ENCODE measurements at regions not wholly inside any gene's neighbourhood (a gene's known extent, or its start where the extent isn't known, plus 50 kb on each side); places are given as distances from the start of the nearest gene placed in this dataset.
A peak's percentile ranks its signal among the peaks of the same experiment; 100 is the strongest.

DNA sequence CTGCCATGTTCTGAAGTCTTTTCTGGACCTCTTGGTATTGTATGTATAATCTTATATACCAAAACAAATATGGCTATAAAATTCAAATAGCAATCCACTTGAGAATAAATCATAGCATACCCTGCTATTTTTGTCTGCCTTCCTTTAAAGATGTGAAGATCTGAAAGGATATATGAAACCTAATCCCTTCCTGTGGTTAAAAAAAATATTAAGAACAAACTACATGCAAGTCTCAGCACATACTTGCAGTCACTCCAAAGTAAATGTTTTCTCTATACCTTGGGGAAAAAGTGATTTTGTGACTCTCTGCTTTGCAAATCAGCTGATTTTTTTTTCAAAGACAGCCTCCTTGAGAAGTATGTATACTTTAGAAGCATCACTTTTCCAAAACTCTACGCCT lies 322.9 kb downstream of the ANKRD50 start:
- DNase-seq (ENCODE audit: low read depth in 2 of 2): no peak

DNA sequence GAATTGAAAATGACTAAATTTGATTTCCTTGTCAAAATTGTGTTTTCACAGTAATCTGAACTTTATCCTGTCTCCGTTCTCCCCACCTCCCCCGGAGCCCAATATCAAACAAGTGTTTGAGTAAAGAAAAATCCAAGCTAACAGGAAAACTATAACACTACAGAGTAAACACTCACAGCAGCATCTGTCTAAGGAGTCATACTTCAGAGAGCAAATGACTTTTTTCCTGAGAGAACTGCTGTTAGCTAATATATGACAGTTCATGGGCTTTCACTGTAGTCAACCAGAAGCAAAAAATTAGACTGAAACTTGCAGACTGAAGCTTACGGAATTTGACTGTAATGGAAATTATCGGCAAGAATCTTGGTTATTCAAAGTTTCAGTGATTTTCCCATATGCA lies 321.7 kb downstream of the ANKRD50 start:
- DNase-seq (ENCODE audit: low read depth in 2 of 2): no peak

DNA sequence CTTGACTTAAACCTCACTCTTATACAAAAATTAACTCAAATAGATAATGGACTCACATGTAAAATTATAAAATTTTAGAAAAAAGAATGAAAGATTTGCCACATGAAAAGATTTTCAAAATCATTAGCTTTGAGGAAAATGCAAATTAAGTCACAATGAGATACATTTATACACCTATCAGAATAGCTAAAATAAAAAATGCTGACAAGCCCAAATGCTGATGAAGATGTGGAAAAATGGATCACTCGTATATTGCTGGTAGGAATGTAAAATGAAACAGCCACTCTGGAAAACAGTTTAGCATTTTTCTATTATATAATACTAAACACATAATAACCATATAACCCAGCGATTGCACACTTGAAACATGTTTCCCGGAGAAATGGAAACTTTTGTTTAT lies 316.2 kb downstream of the ANKRD50 start:
- DNase-seq (ENCODE audit: low read depth in 2 of 2): no peak

DNA sequence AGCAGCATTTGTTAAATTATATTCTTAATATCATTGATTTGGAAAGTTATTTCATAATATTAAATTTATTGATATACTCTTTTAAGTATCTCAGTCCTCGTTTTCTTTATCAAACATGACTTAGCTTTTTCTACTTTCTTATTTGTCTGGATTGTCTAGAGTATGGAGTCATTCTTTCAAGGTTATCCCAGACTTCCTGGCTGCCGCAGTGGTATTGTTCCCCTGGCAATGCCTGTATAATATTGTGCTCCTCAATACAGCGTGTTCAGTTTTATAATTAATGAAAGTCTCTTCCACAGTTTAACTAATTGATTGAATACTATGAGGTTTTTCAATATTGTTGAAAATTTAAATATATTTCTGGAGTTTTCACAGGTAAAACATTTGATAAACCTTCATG lies 310.9 kb downstream of the ANKRD50 start:
- DNase-seq (ENCODE audit: low read depth in 2 of 2): peak in 1 of 2 donors; percentile 84

DNA sequence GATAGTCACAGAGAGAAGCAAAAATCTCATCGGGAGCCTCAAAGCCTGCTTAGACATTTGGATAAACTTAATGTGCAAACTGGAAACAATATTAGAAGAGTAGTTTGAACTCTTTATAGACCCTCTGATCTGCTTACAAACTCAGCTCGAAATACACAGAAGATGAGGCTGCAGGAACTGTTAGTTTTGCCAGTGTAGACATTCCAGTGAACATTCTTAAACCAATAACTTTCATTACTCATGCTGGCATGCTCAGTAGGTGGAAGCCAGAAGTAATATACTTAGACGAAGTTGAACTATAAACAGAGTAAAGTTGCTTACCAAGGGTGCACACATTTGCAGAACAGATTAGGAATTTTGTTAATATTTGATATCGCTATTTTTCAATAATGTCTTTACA lies 303.5 kb downstream of the ANKRD50 start:
- DNase-seq (ENCODE audit: low read depth in 2 of 2): no peak

DNA sequence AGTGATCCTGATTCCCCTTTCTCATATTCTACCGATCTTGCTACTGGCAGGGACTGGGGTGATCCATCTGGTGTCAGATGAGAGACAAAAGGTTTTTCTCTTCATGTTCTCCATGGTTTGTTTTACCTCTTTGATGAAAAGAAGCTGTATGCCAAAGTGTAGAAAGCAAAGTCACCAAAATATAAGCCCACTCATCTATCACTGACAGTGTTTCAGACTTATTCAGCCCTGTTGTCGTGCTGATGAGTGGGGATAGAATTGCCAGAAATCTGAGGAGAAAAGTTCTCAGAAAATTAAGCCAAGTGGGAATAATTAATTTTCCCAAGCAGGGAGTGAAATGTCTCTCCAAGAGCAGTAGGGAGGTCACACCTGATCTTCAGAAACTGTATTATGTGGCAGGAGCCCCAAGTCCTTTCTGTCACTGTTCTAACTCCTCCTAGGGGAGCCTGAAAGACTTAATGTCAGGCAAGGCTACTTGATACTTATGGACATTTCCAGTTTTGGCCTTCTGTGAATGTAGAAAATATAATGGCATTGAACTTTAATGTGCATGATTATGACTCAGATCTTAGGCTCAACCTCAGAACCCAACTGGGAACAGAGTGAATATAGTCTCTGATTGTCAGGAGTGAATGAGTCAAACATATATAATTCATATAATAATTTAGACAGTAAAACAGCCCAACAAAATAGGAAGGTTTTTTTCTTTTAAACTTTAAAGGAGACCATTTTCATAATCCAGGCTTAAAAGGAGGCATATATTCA lies 298.1 kb downstream of the ANKRD50 start:
- DNase-seq (ENCODE audit: low read depth in 2 of 2): no peak

DNA sequence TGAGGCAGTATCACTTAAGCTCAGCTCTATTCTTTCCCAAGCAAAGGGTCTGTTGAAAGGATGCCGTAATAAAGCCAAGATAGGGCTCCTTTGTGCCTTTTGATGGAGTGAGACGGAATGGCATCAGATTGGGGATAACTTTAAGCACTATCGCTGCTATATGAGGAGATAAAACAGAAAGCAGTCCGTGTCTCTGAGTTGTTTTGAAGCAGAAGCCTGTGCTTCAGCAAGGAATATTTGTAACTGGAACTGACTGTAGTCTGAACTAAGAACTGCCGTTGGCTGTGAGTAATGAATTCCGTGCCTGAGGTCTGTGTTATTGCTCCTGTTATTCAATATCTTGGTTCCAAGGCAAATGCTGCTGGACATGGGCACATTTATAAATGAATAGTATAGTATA lies 297.4 kb downstream of the ANKRD50 start:
- no peak for DNase-seq (ENCODE audit: low read depth in 2 of 2)

DNA sequence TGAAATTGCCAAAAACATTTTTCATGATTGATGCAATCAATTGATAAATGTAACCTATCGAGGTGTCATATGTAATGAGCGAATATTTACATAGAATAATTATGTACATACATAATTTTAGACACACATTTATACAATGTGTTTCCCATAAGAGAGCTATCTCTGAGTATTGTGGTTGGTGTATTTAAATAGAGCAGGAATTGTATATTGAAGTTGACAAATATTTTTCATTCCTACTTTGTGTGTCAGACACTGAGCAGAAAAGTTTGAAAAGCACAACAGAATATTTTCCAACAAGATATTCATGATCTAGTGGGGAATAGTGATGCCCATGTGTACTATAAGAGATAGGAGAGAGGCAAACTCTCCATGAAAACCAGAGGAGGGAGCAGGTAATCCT lies 295.2 kb downstream of the ANKRD50 start:
- no peak for DNase-seq (ENCODE audit: low read depth in 2 of 2)

DNA sequence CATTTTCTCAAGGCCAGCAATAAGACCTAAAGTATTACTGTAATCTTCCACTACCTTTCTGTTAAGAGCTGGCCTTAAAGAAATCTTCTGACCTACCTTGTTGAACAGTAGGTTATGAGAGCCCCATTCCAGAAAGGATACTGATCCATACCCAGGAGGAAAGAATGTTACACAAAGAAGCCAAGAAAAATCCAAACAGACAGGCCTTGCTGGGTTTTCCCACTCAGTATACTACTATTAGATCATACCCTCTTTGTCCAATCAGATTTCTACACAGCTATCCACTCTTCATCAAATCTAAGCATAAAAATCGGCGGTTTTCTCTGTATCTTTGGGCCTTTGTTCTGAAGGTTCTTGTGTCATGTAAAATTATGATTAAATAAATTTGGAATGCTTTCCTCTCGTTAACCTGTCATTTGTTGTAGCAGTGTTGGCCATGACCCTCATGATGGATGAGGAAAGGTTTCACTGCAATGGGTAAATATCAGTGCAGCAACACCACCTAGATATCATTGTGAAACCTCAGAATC lies 292.3 kb downstream of the ANKRD50 start:
- DNase-seq (ENCODE audit: low read depth in 2 of 2): no peak

DNA sequence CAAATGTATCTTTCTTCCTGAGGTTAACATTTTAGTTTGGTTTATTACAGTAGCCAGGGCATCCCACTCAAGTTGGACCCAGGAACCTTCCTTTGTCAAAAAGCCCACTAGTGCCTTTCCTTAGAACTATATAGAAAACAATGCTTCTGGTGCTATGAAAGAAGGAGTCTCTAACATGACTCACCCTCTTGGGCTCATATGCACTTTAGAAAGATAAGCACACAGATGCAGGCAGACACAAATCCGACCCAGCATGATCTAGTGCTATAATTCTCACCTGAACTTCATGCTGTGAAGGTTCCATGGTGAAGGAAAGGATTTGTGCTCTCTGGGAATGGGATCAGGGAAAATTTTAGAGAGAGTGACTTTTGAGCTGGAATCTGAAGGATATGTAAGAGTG lies 289.4 kb downstream of the ANKRD50 start:
- peak in 1 of 2 donors; percentile 62 for DNase-seq (ENCODE audit: low read depth in 2 of 2)

DNA sequence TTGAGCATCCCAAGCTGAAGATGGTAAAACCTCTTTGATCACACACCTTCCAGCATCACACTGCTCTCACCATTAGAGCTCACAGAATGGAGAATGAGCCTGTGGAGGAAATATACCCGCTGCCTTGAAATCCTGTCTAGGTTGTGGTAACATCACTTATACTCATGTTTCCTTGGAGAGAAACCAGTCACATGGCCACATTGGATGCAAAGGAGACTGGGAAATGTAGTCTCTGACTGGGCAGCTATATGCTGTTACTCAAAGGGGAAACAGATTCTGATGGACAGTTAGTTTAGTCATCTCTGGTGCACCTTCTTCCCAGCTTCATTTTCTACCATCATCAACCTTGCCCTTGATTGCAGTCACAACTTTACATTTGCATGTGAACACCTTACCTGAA lies 286.3 kb downstream of the ANKRD50 start:
- no peak for DNase-seq (ENCODE audit: low read depth in 2 of 2)

DNA sequence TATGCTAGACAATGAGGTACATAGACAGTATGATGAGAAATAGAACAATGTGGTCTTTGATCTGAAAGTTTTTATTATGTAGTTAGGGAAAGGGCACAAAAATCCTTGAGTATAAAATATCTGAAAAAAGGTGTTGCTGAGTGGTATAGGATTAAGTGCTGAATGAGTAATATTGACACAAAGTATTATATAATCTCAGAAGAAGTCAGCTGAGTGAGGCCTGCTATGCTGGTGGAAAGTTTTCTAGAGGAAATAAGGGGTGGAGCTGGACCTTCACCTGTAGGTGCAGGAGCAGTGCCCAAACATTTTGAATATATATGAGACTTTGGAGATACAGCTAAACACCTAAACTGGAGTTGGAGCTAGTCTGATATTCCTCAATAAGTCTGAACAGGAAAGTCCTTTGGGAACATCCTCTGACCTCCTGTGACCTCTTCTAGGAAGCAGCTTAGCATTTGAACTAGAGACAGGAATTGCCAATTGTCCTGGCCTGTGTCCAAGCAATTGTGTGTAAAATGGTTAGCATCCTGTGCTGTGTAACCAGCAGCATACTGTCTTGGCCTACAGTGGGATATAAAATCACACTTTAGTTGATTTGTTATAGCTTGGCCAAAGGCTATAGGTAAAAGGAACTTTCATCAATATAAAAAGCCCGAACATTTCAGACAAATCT lies 285.3 kb downstream of the ANKRD50 start:
- DNase-seq (ENCODE audit: low read depth in 2 of 2): peak; percentile 91 to 97

DNA sequence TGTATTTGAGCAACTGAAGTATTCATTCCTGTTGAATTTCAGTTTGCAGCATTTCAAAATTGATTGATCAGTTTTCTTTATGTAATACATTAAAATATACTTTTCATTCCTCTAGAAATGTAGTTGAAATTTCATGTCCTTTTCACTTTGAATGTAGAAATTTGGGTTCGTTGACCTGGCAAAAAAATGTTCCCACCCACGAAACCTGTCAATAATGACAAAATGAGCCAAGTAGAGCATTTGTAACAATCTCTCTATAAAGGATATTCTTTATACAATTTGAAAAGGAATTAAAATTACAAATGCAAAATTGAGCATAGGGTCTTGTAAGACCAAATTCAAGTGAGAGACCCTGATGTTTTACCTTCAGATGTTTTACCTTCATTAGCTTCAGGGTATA lies 283.9 kb downstream of the ANKRD50 start:
- DNase-seq (ENCODE audit: low read depth in 2 of 2): no peak

DNA sequence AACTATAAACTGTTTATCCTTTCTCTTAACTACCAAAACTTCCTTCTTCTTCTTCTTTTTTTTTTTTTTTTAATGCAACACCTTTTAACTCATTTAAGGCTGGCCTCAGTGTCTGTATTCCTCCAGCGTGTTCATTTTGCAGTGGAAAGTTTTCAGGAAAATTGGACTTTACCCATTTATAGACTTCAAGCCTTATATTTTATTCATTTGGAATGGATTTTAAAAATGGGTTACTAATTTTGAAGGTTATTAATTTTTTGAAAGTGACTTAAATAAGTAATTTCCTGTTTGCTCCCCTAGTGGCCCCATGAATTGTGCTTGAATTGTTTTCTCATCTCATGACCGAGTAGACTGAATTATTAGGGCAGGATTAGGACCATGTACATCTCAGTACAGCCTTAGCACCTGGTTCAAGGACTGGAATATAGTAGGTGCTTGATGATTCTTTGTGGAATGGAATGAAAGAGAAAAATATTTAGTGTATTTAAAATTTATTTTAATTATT lies 282.7 kb downstream of the ANKRD50 start:
- peak in 1 of 2 donors; percentile 60 for DNase-seq (ENCODE audit: low read depth in 2 of 2)

DNA sequence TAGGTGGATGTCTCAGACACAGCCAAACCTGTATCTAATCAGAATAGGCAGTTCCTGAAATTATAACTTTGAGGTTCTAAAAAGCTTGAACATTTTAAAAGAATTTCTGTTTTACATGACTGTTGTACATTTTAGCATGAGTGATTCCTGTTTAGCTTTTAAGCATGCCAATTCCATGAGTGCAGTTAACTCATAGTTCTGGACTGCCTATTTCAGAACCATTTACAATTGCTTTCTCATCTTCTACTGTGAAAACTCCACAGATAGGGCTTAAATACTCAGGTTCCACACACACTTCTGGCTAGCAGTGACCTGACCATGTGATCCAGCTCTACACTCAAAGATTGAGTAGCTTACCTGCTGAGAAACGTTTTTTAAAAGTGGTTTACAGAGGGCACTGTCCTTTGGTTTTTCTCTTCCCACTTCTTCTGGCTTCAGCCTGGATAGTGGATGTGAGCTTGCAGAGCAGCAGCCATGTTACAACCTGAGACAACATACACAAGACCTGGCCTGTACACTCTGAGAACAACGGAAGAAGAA lies 280.8 kb downstream of the ANKRD50 start:
- peak; percentile 8 to 23 for DNase-seq (ENCODE audit: low read depth in 2 of 2)

DNA sequence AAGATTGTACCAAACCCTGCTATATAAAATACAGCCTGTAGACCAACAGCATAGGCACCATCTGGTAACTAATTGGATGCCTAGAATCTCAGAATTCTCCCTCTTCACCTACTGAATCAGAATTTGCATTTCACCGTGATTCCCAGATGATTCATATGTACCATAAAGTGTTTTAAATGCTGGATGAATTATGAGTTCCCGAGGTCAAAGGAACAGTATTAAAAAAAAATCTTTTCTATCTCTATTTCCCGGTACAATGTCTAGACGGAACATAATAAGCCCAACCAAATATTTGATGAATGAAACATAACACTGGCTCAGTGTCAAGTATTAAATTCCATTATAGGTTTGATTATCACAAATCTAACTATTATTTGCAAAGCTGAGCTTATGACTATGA lies 280.0 kb downstream of the ANKRD50 start:
- DNase-seq (ENCODE audit: low read depth in 2 of 2): peak; percentile 91 to 92

DNA sequence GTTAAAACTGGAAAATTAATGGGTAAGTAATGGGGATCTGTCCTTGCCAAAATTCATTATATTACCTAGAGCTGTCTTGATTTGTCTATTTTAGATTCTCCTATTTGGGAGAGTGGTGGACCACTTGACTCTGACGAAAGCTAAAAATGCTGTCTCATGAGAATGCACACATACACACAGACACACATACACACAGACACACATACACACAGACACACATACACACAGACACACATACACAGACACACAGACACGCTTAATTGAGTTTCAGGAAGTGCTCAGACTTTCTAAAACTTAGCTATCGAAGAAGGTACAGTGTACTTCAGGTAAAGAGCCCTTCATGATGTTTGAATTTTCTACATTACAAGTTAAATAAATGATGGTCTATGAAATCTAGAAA lies 279.5 kb downstream of the ANKRD50 start:
- peak; percentile 34 to 50 for DNase-seq (ENCODE audit: low read depth in 2 of 2)

DNA sequence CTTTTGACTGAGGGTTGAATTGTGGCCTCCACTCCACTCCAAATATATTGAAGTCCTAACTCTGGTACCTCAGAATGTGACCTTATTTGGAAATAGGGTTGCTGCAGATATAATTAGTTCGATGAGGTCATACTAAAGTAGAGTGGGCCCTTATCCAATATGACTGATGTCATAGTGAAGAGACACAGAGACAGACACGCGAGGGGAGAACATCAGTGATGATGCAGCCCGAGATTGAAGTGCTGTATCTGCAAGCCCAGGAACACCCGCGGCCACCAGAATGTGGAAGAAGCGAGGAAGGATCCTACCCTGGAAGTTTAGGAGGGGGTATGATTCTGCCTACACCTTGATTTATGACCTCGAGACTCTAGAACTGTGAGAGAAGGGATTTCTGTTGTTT lies 279.0 kb downstream of the ANKRD50 start:
- DNase-seq (ENCODE audit: low read depth in 2 of 2): peak; percentile 84 to 90

DNA sequence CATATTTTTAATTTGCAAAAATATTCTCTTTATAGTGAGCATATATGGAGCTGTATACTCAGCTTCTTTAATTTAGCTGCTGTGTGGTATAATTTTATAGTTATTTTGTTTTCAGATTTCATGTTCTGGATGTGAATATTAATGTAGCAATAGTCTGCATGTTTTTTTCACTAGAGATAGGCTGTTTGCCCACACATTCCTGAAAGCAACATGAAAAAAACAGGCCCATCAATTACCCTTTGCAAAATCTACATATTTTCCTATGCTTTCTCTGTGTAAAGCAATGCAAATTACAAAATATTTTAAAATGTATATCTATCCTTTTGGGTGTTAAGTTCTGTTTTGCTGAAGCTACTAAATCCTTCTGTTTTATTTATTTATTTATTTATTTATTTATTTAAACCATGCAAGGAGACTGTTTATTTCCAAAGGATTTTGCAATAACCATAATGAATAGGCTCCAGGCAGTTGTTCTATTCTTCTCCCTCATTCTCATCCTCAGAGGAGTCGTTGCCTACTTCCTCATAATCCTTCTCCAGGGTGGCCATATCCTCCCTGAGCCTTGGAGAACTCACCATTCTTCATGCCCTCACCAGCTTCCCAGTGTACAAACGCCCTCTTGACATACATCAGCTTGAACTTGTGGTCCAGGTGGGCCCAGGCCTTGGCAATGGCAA lies 277.1 kb downstream of the ANKRD50 start:
- DNase-seq (ENCODE audit: low read depth in 2 of 2): no peak

DNA sequence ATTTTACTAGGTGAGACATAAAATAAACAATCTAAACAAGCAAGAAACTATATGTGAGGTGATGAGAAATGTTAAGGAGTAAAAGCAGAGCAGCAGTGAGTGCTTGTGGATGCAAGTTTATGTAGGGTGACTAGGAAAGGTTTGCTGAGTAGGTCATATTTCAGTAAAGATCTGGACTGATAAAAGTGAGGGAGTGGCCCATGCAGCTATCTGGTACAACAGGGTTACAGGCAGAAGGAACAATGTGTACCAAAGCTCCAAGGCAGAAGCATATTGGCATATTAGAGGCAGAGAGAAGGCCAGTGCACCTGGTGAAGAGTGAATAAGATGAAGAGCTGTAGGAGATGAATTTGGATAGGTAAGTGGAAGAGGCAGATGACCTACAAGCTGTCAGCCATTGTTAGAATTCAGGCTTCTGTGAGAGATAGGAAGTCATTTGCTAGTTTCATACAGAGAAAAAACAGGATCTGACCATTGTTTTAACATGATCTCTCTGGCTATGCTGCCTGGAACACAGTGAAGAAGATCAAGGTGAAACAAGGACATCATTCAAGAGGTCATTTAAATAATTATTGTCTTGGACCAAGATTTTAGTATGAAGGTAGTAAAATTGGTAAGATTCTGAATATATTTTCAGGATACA lies 274.6 kb downstream of the ANKRD50 start:
- DNase-seq (ENCODE audit: low read depth in 2 of 2): peak; percentile 18 to 61

DNA sequence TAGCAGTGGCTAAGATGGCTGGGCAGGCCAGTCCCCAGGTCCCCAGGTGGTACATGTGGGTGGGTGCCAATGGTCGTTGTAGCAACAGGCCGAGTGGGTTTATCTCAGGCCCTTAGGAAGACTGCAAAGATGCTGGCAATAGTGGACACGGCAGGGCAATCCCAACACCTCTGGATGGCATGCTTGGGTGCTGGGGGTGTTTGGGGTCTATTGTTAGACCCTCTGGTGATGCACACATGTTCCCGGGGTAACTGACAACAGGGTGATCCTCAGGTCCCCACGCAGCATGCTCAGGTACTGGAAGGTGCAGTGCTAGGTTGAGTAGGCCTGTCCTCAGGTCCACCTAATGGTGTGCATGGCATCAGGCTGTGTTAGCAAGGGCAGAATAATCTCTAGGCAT lies 267.5 kb downstream of the ANKRD50 start:
- DNase-seq (ENCODE audit: low read depth in 2 of 2): no peak
